ENCODE measurements at regions not wholly inside any gene's neighbourhood (a gene's known extent, or its start where the extent isn't known, plus 50 kb on each side); places are given as distances from the start of the nearest gene placed in this dataset.

GRCh38 chr5:101009758-101010519 lies 106.9 kb upstream of the ST8SIA4 start:
- no peak for TF ChIP-seq POLR2A (IDR thresholded peaks at IDR 0.05; ENCODE audit: low read depth, low read length)
- TF ChIP-seq POLR2AphosphoS5 (IDR thresholded peaks at IDR 0.05; ENCODE audit: low read depth, low read length) = no peak
- TF ChIP-seq TAF1 (IDR thresholded peaks at IDR 0.05; ENCODE audit: borderline replicate concordance, low read depth, low read length) = no peak
